HFF-Myc (cell line): ENCODE measurements at regions not wholly inside any gene's neighbourhood (a gene's known extent, or its start where the extent isn't known, plus 50 kb on each side); places are given as distances from the start of the nearest gene placed in this dataset.

Experiments
- DNase-seq: peaks from one replicate; pipeline ENCODE4 v3.0.0-alpha.2; 2011; ENCODE audit warnings: low read depth; ENCODE audit errors: extremely low read depth
- H3K4me3 ChIP-seq: replicated peaks from 2 replicates; pipeline ENCODE4 v1.5.1; 2011; ENCODE audit warnings: low read depth, mild to moderate bottlenecking, control low read depth, low read length
- TF ChIP-seq, protein P1 (sequence below): IDR thresholded peaks from 2 replicates; pipeline ENCODE4 v1.5.1; 2012; ENCODE audit warnings: mild to moderate bottlenecking, low read depth, low read length, control low read depth; ENCODE audit errors: missing control alignments

DNA sequence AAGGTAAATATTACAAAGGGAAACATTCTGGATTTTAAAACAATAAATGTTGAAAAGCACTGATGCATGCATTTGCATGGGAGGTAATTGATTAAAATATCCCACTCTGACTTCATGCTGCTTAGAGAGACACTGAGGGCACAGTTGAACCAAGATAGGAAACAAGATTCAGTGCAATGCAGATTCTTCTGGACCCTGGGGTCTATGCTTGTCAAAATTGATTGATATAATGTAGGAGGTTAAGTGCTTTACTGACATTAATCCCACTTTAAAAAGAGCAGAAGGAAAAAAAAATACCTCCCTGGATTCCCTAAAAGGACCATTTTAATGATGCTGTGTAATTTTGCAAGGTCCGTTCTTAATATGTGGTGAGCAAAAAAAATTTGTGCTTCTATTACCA is 454.2 kb downstream of the GABRB3 start:
- DNase-seq = no peak
- no peak overlapping the region for H3K4me3 ChIP-seq
- TF ChIP-seq, protein P1, sequence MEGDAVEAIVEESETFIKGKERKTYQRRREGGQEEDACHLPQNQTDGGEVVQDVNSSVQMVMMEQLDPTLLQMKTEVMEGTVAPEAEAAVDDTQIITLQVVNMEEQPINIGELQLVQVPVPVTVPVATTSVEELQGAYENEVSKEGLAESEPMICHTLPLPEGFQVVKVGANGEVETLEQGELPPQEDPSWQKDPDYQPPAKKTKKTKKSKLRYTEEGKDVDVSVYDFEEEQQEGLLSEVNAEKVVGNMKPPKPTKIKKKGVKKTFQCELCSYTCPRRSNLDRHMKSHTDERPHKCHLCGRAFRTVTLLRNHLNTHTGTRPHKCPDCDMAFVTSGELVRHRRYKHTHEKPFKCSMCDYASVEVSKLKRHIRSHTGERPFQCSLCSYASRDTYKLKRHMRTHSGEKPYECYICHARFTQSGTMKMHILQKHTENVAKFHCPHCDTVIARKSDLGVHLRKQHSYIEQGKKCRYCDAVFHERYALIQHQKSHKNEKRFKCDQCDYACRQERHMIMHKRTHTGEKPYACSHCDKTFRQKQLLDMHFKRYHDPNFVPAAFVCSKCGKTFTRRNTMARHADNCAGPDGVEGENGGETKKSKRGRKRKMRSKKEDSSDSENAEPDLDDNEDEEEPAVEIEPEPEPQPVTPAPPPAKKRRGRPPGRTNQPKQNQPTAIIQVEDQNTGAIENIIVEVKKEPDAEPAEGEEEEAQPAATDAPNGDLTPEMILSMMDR = no peak

DNA sequence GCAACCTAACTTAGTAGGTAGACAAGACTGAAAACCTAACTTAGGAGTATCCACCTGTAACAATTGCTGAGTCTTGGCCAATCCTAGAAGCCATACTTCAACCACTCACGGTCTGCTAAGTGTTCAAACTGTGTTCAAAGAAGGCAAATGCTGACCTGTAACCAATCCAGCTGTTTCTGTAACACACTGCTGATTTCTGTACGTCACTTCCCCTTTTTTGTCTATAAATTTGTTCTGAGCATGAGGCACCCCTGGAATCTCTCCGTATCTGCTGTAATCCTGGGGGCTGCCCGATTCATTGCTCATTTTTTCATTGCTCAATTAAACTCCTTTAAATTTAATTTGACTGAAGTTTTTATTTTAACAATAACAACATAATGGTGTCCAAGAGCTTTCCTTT is 451.4 kb upstream of the ATP10A start:
- no peak overlapping the region for H3K4me3 ChIP-seq
- TF ChIP-seq, protein P1 = no peak
- no peak for DNase-seq

DNA sequence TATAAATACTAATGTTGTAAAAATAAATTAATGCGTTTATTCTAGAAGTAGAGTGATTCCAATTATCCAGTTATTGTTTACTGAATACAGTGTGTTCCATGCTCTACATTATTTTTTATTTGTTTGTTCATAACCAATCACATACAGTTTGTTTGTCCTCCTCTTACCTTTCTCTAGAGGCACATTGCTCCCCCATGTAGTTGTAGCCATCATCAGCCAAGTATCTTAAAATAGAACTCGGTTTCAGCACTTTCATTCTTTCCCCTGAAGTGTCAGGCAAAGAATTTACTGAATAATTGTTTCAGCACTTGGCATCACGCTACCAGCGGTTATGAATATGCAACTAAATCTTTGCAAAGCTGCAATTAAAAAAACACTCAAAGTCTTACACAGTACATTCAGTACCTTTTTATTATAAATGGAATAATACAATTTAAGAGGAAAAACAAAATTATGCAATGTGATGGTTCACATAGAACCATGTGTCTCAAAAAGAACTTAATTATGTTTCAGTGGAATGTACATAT is 448.6 kb upstream of the ATP10A start:
- no peak for DNase-seq
- TF ChIP-seq, protein P1 = no peak
- H3K4me3 ChIP-seq = no peak overlapping the region

DNA sequence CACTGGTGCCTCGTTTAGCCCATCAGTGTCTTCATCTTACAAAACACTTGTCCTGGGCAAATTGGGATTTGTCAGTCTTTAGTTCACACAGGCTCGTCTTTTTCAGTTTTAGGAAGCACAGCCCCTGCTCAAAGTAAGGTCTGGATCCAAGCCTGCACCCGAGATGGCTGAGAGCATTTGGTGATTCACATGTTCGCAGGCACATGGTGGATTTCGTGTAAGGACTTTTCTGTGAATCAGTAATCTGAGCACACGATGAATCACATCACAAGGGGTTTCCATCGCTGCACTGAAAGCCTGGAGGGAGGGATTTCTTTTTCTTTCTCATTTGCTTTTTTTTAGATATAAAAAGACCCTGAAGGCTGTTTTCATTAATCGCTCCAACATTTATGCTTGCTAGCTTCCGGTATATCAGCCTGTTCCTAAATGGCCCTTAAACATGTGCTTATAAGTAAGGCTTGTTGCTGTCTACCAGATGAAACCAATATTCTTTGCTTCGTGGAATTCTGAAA is 435.6 kb upstream of the ATP10A start:
- no peak overlapping the region for H3K4me3 ChIP-seq
- DNase-seq = no peak
- TF ChIP-seq, protein P1 = no peak

DNA sequence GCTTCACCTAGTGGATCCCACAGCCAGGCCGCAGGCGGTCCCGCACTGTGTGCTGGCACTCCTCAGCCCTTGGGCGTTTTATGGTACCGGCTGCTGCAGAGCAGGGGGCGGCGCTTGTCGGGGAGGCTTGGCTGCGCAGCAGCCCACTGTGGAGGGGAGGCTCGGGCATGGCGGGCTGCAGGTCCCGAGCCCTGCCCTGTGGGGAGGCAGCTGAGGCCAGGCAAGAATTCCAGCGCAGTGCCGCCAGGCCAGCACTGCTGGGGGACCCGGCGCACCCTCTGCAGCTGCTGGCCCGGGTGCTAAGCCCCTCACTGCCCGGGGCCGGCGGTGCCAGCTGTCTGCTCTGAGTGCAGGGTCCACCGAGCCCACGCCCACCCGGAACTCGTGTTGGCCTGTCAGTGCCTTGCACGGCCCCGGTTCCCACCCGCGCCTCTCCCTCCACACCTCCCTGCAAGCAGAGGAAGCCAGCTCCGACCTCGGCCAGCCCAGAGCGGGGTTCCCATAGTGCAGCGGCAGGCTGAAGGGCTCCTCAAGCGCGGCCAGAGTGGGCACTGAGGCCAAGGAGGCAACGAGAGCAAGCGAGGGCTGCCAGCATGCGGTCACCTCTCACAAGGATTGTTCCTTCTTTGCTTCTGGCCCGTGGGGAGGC is 435.0 kb upstream of the ATP10A start:
- no peak overlapping the region for H3K4me3 ChIP-seq
- TF ChIP-seq, protein P1 = no peak
- DNase-seq = no peak

DNA sequence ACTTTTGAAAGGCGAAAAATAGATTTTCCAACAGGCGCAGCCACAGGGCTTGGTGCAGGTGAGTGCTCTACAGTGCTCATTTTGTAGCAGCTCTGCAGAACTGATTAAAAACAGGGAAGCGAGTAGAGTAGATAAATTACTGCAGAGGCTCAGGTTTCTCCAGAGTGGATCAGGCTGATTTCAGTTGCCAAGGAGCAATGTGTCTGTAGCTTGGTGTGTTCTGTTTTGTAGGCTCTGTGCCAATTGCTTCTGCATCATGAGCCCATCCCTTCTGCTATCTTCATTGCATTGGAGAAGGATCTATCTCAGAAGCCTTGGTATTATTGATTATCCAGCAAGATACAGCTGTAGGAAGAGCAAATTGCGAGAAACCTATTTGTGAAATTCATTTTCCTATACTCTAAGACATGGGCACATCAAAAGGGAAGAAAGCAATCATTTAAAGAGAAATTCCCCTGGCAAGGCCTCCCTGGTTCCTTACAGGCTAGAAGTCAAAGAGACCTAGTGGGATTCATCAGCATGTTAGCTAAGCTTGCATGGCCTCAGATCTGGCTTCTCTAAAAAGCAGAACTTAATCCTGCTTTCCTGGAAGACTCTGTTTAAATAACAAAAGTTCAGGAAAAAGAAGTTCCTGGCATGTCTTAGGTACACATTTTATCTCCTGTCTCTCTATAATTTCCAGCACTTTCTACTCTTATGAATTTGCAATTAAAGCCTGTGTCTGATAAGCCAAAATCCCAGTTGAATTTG is 432.4 kb upstream of the ATP10A start:
- no peak for DNase-seq
- H3K4me3 ChIP-seq = no peak overlapping the region
- TF ChIP-seq, protein P1 = no peak
